ENCODE measurements at regions not wholly inside any gene's neighbourhood (a gene's known extent, or its start where the extent isn't known, plus 50 kb on each side); places are given as distances from the start of the nearest gene placed in this dataset.

DNA sequence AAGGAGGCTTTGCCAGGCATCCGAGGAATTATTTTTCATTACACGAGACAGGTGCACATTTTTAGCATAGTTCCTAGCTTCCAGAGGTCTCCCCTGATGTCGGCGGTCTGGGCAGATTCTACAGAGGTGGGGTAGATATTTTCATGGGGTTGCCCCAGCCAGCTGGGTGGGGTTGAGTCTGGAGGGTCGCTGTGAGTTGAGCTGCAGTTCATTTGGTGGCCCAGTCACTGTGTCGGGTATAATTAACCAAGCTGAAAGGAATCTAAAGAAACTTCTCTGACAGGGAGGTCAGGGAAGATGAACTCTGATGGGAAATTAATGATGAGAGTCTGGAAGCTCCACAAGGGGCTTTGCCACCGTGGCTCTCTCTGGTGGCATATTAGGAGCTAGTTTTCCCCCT, 233.7 kb upstream of the NAV2 start:
- TF ChIP-seq, protein P1, sequence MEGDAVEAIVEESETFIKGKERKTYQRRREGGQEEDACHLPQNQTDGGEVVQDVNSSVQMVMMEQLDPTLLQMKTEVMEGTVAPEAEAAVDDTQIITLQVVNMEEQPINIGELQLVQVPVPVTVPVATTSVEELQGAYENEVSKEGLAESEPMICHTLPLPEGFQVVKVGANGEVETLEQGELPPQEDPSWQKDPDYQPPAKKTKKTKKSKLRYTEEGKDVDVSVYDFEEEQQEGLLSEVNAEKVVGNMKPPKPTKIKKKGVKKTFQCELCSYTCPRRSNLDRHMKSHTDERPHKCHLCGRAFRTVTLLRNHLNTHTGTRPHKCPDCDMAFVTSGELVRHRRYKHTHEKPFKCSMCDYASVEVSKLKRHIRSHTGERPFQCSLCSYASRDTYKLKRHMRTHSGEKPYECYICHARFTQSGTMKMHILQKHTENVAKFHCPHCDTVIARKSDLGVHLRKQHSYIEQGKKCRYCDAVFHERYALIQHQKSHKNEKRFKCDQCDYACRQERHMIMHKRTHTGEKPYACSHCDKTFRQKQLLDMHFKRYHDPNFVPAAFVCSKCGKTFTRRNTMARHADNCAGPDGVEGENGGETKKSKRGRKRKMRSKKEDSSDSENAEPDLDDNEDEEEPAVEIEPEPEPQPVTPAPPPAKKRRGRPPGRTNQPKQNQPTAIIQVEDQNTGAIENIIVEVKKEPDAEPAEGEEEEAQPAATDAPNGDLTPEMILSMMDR (IDR thresholded peaks at IDR 0.05; ENCODE audit: borderline replicate concordance, extremely low read depth, low read length, poor library complexity, severe bottlenecking), result no peak
- TF ChIP-seq EZH2 (IDR thresholded peaks at IDR 0.05; ENCODE audit: borderline replicate concordance, low read depth, low read length, severe bottlenecking), result no peak
